B cell (primary cell): ENCODE measurements at regions not wholly inside any gene's neighbourhood (a gene's known extent, or its start where the extent isn't known, plus 50 kb on each side); places are given as distances from the start of the nearest gene placed in this dataset.

ENCODE experiments used
- ATAC-seq: fragments of 200-7000 bp; cut with Tn5 transposase; one replicate; pipeline ENCODE4 v1.10.0; 2021; ENCODE audit warnings: low read depth, mild to moderate bottlenecking, moderate number of reproducible peaks, moderate library complexity
- CTCF ChIA-PET: fragments of 350-600 bp; sonication (Branson Sonifier 250); formaldehyde crosslinking; loops from one replicate; lab custom pipeline; 2021; ENCODE audit warnings: antibody characterized with exemption, inconsistent platforms; lab: Charles Lee
- POLR2A ChIA-PET: fragments of 350-600 bp; sonication (Branson Sonifier 250); formaldehyde crosslinking; loops from one replicate; lab custom pipeline; 2021; ENCODE audit warnings: antibody characterized with exemption; lab: Charles Lee
- DNase-seq: peaks from one replicate; pipeline ENCODE4 v3.0.0; 2013
- H2AFZ ChIP-seq: 2 replicates; pipeline ENCODE4 v1.6.1; 2012; ENCODE audit warnings: mild to moderate bottlenecking, low read depth, low read length; ENCODE audit not compliant: insufficient read depth, poor library complexity, severe bottlenecking
- H3K27ac ChIP-seq, 2 donors: 1 replicate in 1 of 2; 2 replicates in 1 of 2; pipeline ENCODE4 v1.5.1; 2012 to 2013; ENCODE audit warnings: low read length in 2 of 2, mild to moderate bottlenecking in 2 of 2, moderate library complexity in 1 of 2
- H3K27me3 ChIP-seq, 4 experiments: fragments of 200-600 bp in 1 of 4; sonication (generic) in 1 of 4; replicated peaks in 1 of 4; 1 replicate in 2 of 4; 2 replicates in 2 of 4; pipeline versions ENCODE4 v1.6.1 to v1.7.0; 2013 to 2016; ENCODE audit warnings: low read length in 3 of 4, mild to moderate bottlenecking in 2 of 4, mixed read lengths in 1 of 4, moderate library complexity in 1 of 4; ENCODE audit not compliant: insufficient read depth in 4 of 4, control insufficient read depth in 3 of 4; ENCODE audit errors: control extremely low read depth in 1 of 4
- H3K36me3 ChIP-seq, 2 experiments: replicated peaks in 1 of 2; 1 replicate in 1 of 2; 2 replicates in 1 of 2; pipeline versions ENCODE4 v1.6.1 to v1.7.1; 2013; ENCODE audit warnings: low read length in 1 of 2; ENCODE audit not compliant: insufficient read depth in 2 of 2, control insufficient read depth in 1 of 2; ENCODE audit errors: control extremely low read depth in 1 of 2, extremely low read depth in 1 of 2
- H3K4me1 ChIP-seq, 2 donors: fragments of 200-600 bp in 1 of 2; sonication (generic) in 1 of 2; 1 replicate in 1 of 2; 2 replicates in 1 of 2; pipeline versions ENCODE4 v1.5.1 to v1.6.1; 2013 to 2017; ENCODE audit warnings: low read length in 2 of 2; ENCODE audit not compliant: control insufficient read depth in 2 of 2, insufficient read depth in 2 of 2
- H3K4me2 ChIP-seq: replicated peaks from 2 replicates; pipeline ENCODE3; 2012; ENCODE audit warnings: mild to moderate bottlenecking, low read depth, low read length; ENCODE audit not compliant: poor library complexity, severe bottlenecking
- H3K4me3 ChIP-seq, 5 experiments: fragments of 200-600 bp in 1 of 5; sonication (generic) in 1 of 5; 1 replicate in 3 of 5; 2 replicates in 2 of 5; pipeline versions ENCODE4 v1.5.1 to v1.7.0; 2011 to 2016; ENCODE audit warnings: low read length in 4 of 5, mild to moderate bottlenecking in 4 of 5, low read depth in 2 of 5, control low read depth in 1 of 5, moderate library complexity in 1 of 5; ENCODE audit not compliant: insufficient read depth in 1 of 5; ENCODE audit errors: control extremely low read depth in 1 of 5, extremely low read depth in 1 of 5
- H3K79me2 ChIP-seq: fragments of 200-600 bp; sonication (generic); one replicate; pipeline ENCODE4 v1.6.0; 2016; ENCODE audit warnings: low read length; ENCODE audit not compliant: control insufficient read depth, insufficient read depth
- H3K9ac ChIP-seq: fragments of 200-600 bp; sonication (generic); 2 replicates; pipeline ENCODE4 v1.6.1; 2017; ENCODE audit warnings: mild to moderate bottlenecking, low read length, moderate library complexity
- H3K9me3 ChIP-seq, 3 donors: one replicate each; pipeline versions ENCODE4 v1.6.1 to v1.7.1; 2013; ENCODE audit warnings: low read length in 2 of 3; ENCODE audit not compliant: control insufficient read depth in 2 of 3, insufficient read depth in 1 of 3; ENCODE audit errors: control extremely low read depth in 1 of 3
- H4K20me1 ChIP-seq: 2 replicates; pipeline ENCODE4 v1.6.0; 2012; ENCODE audit warnings: mild to moderate bottlenecking, low read length; ENCODE audit not compliant: insufficient read depth, control insufficient read depth, poor library complexity, severe bottlenecking
- H3K27ac Mint-ChIP-seq: one replicate; pipeline ENCODE4 v1.8.0; 2021; ENCODE audit warnings: mixed read lengths
- H3K27me3 Mint-ChIP-seq: one replicate; pipeline ENCODE4 v1.8.0; 2021; ENCODE audit warnings: mixed read lengths
- H3K4me1 Mint-ChIP-seq: one replicate; pipeline ENCODE4 v1.8.0; 2021; ENCODE audit warnings: mixed read lengths
- H3K4me3 Mint-ChIP-seq: one replicate; pipeline ENCODE4 v1.8.0; 2021; ENCODE audit warnings: mixed read lengths
- H3K9me3 Mint-ChIP-seq: one replicate; pipeline ENCODE4 v1.8.0; 2022; ENCODE audit warnings: mixed read lengths; ENCODE audit not compliant: insufficient read depth
- CTCF ChIP-seq: fragments of 200-600 bp; IDR thresholded peaks from one replicate; pipeline ENCODE4 v1.8.0; 2022; ENCODE audit warnings: antibody characterized with exemption, mild to moderate bottlenecking
- EZH2 ChIP-seq: IDR thresholded peaks from 2 replicates; pipeline ENCODE4 v1.6.1; 2012; ENCODE audit warnings: borderline replicate concordance, low read depth, mild to moderate bottlenecking, moderate library complexity, low read length; ENCODE audit not compliant: insufficient read depth, poor library complexity, severe bottlenecking
- WGBS: methylation state at CpG from one replicate; pipeline ENCODE4 v1.1.5; 2013; ENCODE audit warnings: missing lambda C conversion rate; ENCODE audit not compliant: insufficient coverage; 5-methylcytosine and 5-hydroxymethylcytosine counted together
- intact Hi-C: fragments of 100-400 bp; cut with micrococcal nuclease; formaldehyde crosslinking; loops from one replicate; pipeline ENCODE4 v1.10.0; 2022

DNA sequence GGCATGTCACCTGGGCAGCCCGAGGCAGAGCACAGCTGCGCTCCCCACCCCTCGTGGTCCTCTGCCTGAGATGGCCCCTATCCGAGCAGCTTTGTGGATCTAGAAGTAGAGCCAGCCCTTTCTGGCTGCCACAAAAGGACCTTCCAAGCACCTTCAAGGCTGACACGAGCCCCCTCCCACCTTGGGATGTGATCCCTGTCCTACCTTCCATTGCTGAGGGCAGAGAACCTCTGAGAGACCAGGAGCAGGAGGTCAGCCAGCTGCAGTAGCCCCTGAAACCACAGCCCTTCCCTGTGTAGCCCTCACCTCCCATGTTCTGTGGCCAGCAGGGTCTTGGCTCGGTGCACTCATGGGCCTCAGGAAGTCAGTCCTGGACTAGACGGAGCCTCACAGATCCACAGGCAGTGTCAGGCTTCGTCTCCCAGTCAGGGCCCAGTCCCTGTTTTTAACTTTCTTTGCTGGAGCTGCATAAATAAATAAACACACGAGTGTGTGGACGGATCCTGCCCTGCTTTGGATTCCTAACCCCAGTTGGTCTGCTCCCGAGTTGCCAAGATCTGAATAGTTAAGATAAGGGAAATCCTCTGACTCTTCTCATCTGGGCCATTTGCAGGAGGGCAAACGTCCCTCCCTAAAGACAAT, 507.7 kb downstream of the PREX1 start:
- H3K4me2 ChIP-seq, result no peak overlapping the region
- Mint-ChIP-seq H3K27ac (no peak overlapping the region), H3K9me3 (no peaks in the 10 kb centered on the region), H3K27me3 (peaks cover 28% of the 10 kb centered on the region), H3K4me3 (no peak overlapping the region), H3K4me1 (no peaks in the 10 kb centered on the region)
- no peaks in the 10 kb centered on the region for H4K20me1 ChIP-seq
- WGBS, result 79% methylated on average over 8 of the region's 12 CpGs
- intact Hi-C loops, result no loop called here
- ChIA-PET CTCF (no interaction called here), POLR2A (no interaction called here)
- H3K27ac ChIP-seq, result no peak overlapping the region
- ATAC-seq (no peak), DNase-seq (no peak)
- H3K9ac ChIP-seq, result no peak overlapping the region
- TF ChIP-seq CTCF, result no peak
- TF ChIP-seq EZH2, result no peak
- no peaks in the 10 kb centered on the region for H3K4me1 ChIP-seq
- H3K9me3 ChIP-seq, result no peaks in the 10 kb centered on the region
- H2AFZ ChIP-seq, result no peak overlapping the region
- H3K36me3 ChIP-seq, result no peaks in the 10 kb centered on the region
- no peaks in the 10 kb centered on the region for H3K79me2 ChIP-seq
- no peak overlapping the region for H3K4me3 ChIP-seq
- no peaks in the 10 kb centered on the region for H3K27me3 ChIP-seq

DNA sequence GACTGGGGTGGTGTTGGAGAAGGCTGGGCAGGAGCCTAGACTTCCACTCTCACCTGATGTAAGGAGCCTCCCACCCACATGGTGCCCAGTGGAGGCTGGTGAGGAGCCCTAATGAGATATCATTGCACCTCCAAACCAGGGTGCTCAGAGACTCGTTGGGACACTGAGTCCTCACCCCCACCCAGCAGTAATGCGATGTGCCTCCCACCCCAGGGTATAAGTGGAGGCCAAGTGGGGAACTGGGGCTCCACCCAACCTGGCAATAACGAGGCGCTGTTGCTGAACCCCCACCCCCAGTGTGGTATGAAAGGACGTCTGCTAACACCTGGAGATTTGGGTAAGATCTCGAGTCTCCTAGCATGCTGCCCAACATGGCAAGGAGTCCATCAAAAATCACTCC, 510.2 kb downstream of the PREX1 start:
- Histone ChIP-seq H3K4me2 (no peak overlapping the region), H2AFZ (no peak overlapping the region), H3K4me1 (no peaks in the 10 kb centered on the region), H3K4me3 (no peak overlapping the region), H3K27me3 (no peaks in the 10 kb centered on the region), H3K27ac (no peak overlapping the region), H4K20me1 (no peaks in the 10 kb centered on the region), H3K79me2 (no peaks in the 10 kb centered on the region), H3K9ac (no peak overlapping the region), H3K9me3 (no peaks in the 10 kb centered on the region), H3K36me3 (no peaks in the 10 kb centered on the region)
- no peaks in the 10 kb centered on the region for H3K4me1 Mint-ChIP-seq
- 100% methylated on average over 1 of the region's 6 CpGs for WGBS
- no peak for DNase-seq
- intact Hi-C loops, result no loop called here
- ATAC-seq, result no peak
- POLR2A ChIA-PET, result no interaction called here
- TF ChIP-seq EZH2, result no peak
- TF ChIP-seq CTCF, result no peak
- no peak overlapping the region for H3K4me3 Mint-ChIP-seq
- no peak overlapping the region for H3K27ac Mint-ChIP-seq
- H3K27me3 Mint-ChIP-seq, result peaks cover 29% of the 10 kb centered on the region
- no peaks in the 10 kb centered on the region for H3K9me3 Mint-ChIP-seq
- CTCF ChIA-PET, result no interaction called here
